GM23248 (cell line): ENCODE measurements at regions not wholly inside any gene's neighbourhood (a gene's known extent, or its start where the extent isn't known, plus 50 kb on each side); places are given as distances from the start of the nearest gene placed in this dataset.
"Not testable (repeated sequence)": the region's sequence is repeated elsewhere in the genome, so short reads cannot be mapped to it uniquely, and the experiment has no call there.

ENCODE experiments used
- DNase-seq: peaks from one replicate; pipeline ENCODE4 v3.0.0-alpha.2; 2015
- H2AFZ ChIP-seq: fragments of 200-600 bp; sonication (generic); 2 replicates; pipeline ENCODE4 v1.6.1; 2016; ENCODE audit warnings: antibody characterized with exemption
- H3F3A ChIP-seq: fragments of 200-600 bp; sonication (generic); 2 replicates; pipeline ENCODE4 v1.6.1; 2016; ENCODE audit warnings: mild to moderate bottlenecking, antibody characterized with exemption, mixed run types; ENCODE audit not compliant: insufficient read depth
- H3K27ac ChIP-seq: fragments of 200-600 bp; sonication (generic); 2 replicates; pipeline ENCODE4 v1.5.1; 2016; ENCODE audit warnings: mild to moderate bottlenecking
- H3K27me3 ChIP-seq: fragments of 200-600 bp; sonication (generic); replicated peaks from 2 replicates; pipeline ENCODE4 v1.6.1; 2016; ENCODE audit warnings: mild to moderate bottlenecking; ENCODE audit not compliant: insufficient read depth
- H3K36me3 ChIP-seq: fragments of 200-600 bp; sonication (generic); 2 replicates; pipeline ENCODE4 v1.6.1; 2016; ENCODE audit warnings: low read depth, mild to moderate bottlenecking
- H3K4me1 ChIP-seq: fragments of 200-600 bp; sonication (generic); 2 replicates; pipeline ENCODE4 v1.6.1; 2016; ENCODE audit warnings: mild to moderate bottlenecking; ENCODE audit not compliant: insufficient read depth
- H3K4me2 ChIP-seq: fragments of 200-600 bp; sonication (generic); one replicate; pipeline ENCODE4 v1.6.1; 2016; ENCODE audit warnings: mild to moderate bottlenecking; ENCODE audit not compliant: unreplicated experiment
- H3K4me3 ChIP-seq: fragments of 200-600 bp; sonication (generic); 2 replicates; pipeline ENCODE4 v1.5.1; 2016; ENCODE audit warnings: mild to moderate bottlenecking
- H3K79me2 ChIP-seq: fragments of 200-600 bp; sonication (generic); 2 replicates; pipeline ENCODE4 v1.6.1; 2016; ENCODE audit warnings: mild to moderate bottlenecking; ENCODE audit not compliant: insufficient read depth
- H3K9ac ChIP-seq: fragments of 200-600 bp; sonication (generic); 2 replicates; pipeline ENCODE4 v1.6.1; 2016; ENCODE audit warnings: mild to moderate bottlenecking
- H3K9me2 ChIP-seq: fragments of 200-600 bp; sonication (generic); 2 replicates; pipeline ENCODE4 v1.6.1; 2016; ENCODE audit warnings: mixed run types, mild to moderate bottlenecking, moderate library complexity; ENCODE audit not compliant: insufficient read depth
- H3K9me3 ChIP-seq: fragments of 200-600 bp; sonication (generic); one replicate; pipeline ENCODE4 v1.6.1; 2017; ENCODE audit warnings: low read depth
- H4K20me1 ChIP-seq: fragments of 200-600 bp; sonication (generic); 2 replicates; pipeline ENCODE4 v1.6.0; 2016; ENCODE audit not compliant: insufficient read depth
- EZH2 ChIP-seq: fragments of 200-600 bp; sonication (generic); IDR thresholded peaks from 2 replicates; pipeline ENCODE4 v1.6.1; 2018; ENCODE audit warnings: antibody characterized with exemption, mild to moderate bottlenecking; ENCODE audit not compliant: insufficient read depth, poor library complexity, severe bottlenecking
- EZH2phosphoT487 ChIP-seq: fragments of 200-600 bp; sonication (generic); IDR thresholded peaks from 2 replicates; pipeline ENCODE4 v1.6.1; 2018; ENCODE audit warnings: antibody characterized with exemption, moderate library complexity, mild to moderate bottlenecking, low read depth; ENCODE audit not compliant: insufficient read depth
- WGBS, 2 experiments: methylation state at CpG; one replicate each; pipeline ENCODE4 v1.1.6; 2015 to 2017; ENCODE audit warnings: low lambda C conversion rate in 2 of 2, low coverage in 1 of 2; ENCODE audit errors: missing lambda C conversion rate in 2 of 2; 5-methylcytosine and 5-hydroxymethylcytosine counted together
- in situ Hi-C: fragments of 300-500 bp; cut with MboI; formaldehyde crosslinking; loops from 2 replicates; pipeline ENCODE4 v1.15.0; 2020

GRCh38 chr12:67891596-67891995, 97.7 kb upstream of the IFNG-AS1 start:
- no peaks in the 10 kb centered on the region for H3K79me2 ChIP-seq
- TF ChIP-seq EZH2 (no peak), EZH2phosphoT487 (no peak)
- H3K9me2 ChIP-seq = no peaks in the 10 kb centered on the region
- no peaks in the 10 kb centered on the region for H3F3A ChIP-seq
- H3K9ac ChIP-seq = no peak overlapping the region
- 71 to 75% methylated on average over 3 of the region's 3 CpGs for WGBS, 2 experiments
- no peak for DNase-seq
- no peaks in the 10 kb centered on the region for H3K36me3 ChIP-seq
- H3K4me3 ChIP-seq = no peak overlapping the region
- H3K4me2 ChIP-seq = no peak overlapping the region
- no peaks in the 10 kb centered on the region for H4K20me1 ChIP-seq
- no peak overlapping the region for H3K27ac ChIP-seq
- no peak overlapping the region for H2AFZ ChIP-seq
- in situ Hi-C loops = no loop called here
- no peaks in the 10 kb centered on the region for H3K9me3 ChIP-seq
- H3K27me3 ChIP-seq = no peaks in the 10 kb centered on the region
- no peaks in the 10 kb centered on the region for H3K4me1 ChIP-seq

GRCh38 chr12:67892259-67893021, 96.8 kb upstream of the IFNG-AS1 start:
- in situ Hi-C loops = no loop called here
- no peaks in the 10 kb centered on the region for H3K9me3 ChIP-seq
- TF ChIP-seq EZH2 (no peak), EZH2phosphoT487 (no peak)
- H3K4me1 ChIP-seq = no peaks in the 10 kb centered on the region
- no peaks in the 10 kb centered on the region for H3K36me3 ChIP-seq
- H3K4me2 ChIP-seq = no peak overlapping the region
- H3K4me3 ChIP-seq = no peak overlapping the region
- no peaks in the 10 kb centered on the region for H3F3A ChIP-seq
- H2AFZ ChIP-seq = no peak overlapping the region
- H3K27me3 ChIP-seq = no peaks in the 10 kb centered on the region
- no peak overlapping the region for H3K27ac ChIP-seq
- H3K9ac ChIP-seq = no peak overlapping the region
- H4K20me1 ChIP-seq = no peaks in the 10 kb centered on the region
- no peaks in the 10 kb centered on the region for H3K9me2 ChIP-seq
- no peak for DNase-seq
- H3K79me2 ChIP-seq = no peaks in the 10 kb centered on the region
- WGBS, 2 experiments = 80 to 88% methylated on average over 4 of the region's 4 CpGs

DNA sequence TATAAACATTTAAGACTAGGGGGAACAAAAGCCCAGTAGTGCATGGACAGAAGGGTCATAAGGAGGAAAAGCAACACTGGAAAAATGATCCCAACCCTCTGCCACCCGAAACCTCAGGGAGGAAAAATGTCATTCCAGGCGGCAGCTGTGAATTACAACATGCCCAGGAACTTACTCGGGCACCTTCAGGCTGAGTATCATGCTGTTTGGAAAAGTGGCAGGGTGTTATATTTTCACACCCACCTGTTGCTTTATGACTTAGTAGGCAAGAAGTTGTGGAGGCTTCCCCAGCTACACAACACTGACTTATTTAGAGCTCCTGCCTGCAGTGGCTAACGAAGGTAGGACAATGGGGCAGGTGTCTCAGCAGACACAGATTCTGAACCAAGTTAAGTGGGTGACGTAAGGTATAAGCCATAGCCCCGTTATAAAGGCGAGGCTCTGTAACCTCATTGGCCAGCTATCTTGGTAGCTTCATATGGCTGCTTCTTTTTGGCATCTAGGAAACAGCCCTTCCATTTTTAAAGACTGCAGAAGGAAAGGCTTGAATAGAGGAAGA, 96.1 kb upstream of the IFNG-AS1 start:
- Histone ChIP-seq H3F3A (no peaks in the 10 kb centered on the region), H3K4me1 (no peaks in the 10 kb centered on the region), H3K9me3 (no peaks in the 10 kb centered on the region), H3K36me3 (no peaks in the 10 kb centered on the region), H2AFZ (no peak overlapping the region), H3K27ac (no peak overlapping the region), H3K4me3 (no peak overlapping the region), H3K27me3 (no peaks in the 10 kb centered on the region), H3K79me2 (no peaks in the 10 kb centered on the region), H3K9ac (no peak overlapping the region), H4K20me1 (no peaks in the 10 kb centered on the region), H3K4me2 (no peak overlapping the region), H3K9me2 (no peaks in the 10 kb centered on the region)
- 68 to 77% methylated on average over 7 of the region's 7 CpGs for WGBS, 2 experiments
- DNase-seq = no peak
- in situ Hi-C loops = no loop called here
- TF ChIP-seq EZH2 = no peak
- no peak for TF ChIP-seq EZH2phosphoT487

DNA sequence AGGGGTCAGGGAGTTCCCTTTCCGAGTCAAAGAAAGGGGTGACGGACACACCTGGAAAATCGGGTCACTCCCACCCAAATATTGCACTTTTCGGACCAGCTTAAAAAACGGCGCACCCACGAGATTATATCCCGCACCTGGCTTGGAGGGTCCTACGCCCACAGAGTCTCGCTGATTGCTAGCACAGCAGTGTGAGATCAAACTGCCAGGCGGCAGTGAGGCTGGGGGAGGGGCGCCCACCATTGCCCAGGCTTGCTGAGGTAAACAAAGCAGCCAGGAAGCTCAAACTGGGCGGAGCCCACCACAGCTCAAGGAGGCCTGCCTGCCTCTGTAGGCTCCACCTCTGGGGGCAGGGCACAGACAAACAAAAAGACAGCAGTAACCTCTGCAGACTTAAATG, 88.8 kb upstream of the IFNG-AS1 start:
- H3K4me1 ChIP-seq, H3K4me2 ChIP-seq, H2AFZ ChIP-seq, H4K20me1 ChIP-seq, H3K27ac ChIP-seq, in situ Hi-C loops, H3K4me3 ChIP-seq, DNase-seq, H3K79me2 ChIP-seq, H3K36me3 ChIP-seq, H3K9ac ChIP-seq, H3K27me3 ChIP-seq, H3F3A ChIP-seq, H3K9me3 ChIP-seq, H3K9me2 ChIP-seq: not testable (repeated sequence)
- WGBS, 2 experiments = 78 to 82% methylated on average over 8 to 13 of the region's 13 CpGs
